ENCODE measurements at regions not wholly inside any gene's neighbourhood (a gene's known extent, or its start where the extent isn't known, plus 50 kb on each side); places are given as distances from the start of the nearest gene placed in this dataset.

- Mint-ChIP-seq H3K27ac (ENCODE audit: unreplicated experiment) (no peak overlapping the region), H3K4me3 (no peak overlapping the region)
Measured at GRCh38 chr7:84336766-84337165, 142.2 kb upstream of the SEMA3A start.

DNA sequence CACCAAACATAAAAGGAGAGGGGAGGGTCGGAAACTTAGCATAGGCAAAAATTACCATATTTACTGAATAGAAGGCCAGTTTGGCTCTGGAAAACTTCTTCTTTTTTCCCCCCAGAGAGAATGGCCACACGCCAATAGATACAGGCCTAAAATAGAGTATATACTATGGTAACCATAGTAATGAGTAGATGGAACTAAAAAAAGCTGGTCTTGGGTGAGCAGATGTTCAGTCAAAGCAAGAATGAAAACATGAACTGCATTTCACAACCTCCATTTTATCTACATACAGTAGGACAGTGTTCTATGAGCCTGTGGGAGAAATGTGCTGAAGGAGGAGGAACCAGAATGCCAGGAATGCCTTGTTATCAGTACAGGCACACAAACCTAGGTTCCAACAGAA lies 141.7 kb upstream of the SEMA3A start:
- H3K36me3 Mint-ChIP-seq (ENCODE audit: low read depth) = no peaks in the 10 kb centered on the region
- H3K27me3 Mint-ChIP-seq (ENCODE audit: low read depth) = no peaks in the 10 kb centered on the region
- no peak for TF ChIP-seq CTCF (conservative IDR thresholded peaks at IDR 0.05)
- DNase-seq (ENCODE audit: low read depth, low spot score) = no peak
- H3K4me3 Mint-ChIP-seq = no peak overlapping the region
- H3K27ac Mint-ChIP-seq (ENCODE audit: unreplicated experiment) = no peak overlapping the region
- H3K4me1 Mint-ChIP-seq = peaks cover 10% of the 10 kb centered on the region
- H3K9me3 Mint-ChIP-seq = no peaks in the 10 kb centered on the region

More at GRCh38 chr7:84336766-84337165, 142.2 kb upstream of the SEMA3A start:
- DNase-seq (ENCODE audit: low read depth, low spot score) = no peak
- Mint-ChIP-seq H3K9me3 (no peaks in the 10 kb centered on the region), H3K4me1 (peaks cover 7% of the 10 kb centered on the region), H3K36me3 (ENCODE audit: low read depth) (no peaks in the 10 kb centered on the region), H3K27me3 (ENCODE audit: low read depth) (no peaks in the 10 kb centered on the region)
- no peak for TF ChIP-seq CTCF (conservative IDR thresholded peaks at IDR 0.05)

- no peak overlapping the region for H3K4me3 Mint-ChIP-seq
- no peaks in the 10 kb centered on the region for H3K9me3 Mint-ChIP-seq
- DNase-seq (ENCODE audit: low read depth, low spot score) = no peak
- no peaks in the 10 kb centered on the region for H3K36me3 Mint-ChIP-seq (ENCODE audit: low read depth)
- no peak overlapping the region for H3K27ac Mint-ChIP-seq (ENCODE audit: unreplicated experiment)
- TF ChIP-seq CTCF (conservative IDR thresholded peaks at IDR 0.05) = no peak
- H3K27me3 Mint-ChIP-seq (ENCODE audit: low read depth) = no peaks in the 10 kb centered on the region
- H3K4me1 Mint-ChIP-seq = peaks cover 10% of the 10 kb centered on the region
Measured at GRCh38 chr7:84331616-84332015, 137.0 kb upstream of the SEMA3A start.

- TF ChIP-seq CTCF (conservative IDR thresholded peaks at IDR 0.05) = no peak
- Mint-ChIP-seq H3K36me3 (ENCODE audit: low read depth) (no peaks in the 10 kb centered on the region), H3K27ac (ENCODE audit: unreplicated experiment) (no peak overlapping the region), H3K4me1 (peaks cover 3% of the 10 kb centered on the region), H3K9me3 (no peaks in the 10 kb centered on the region), H3K27me3 (ENCODE audit: low read depth) (no peaks in the 10 kb centered on the region), H3K4me3 (no peak overlapping the region)
- no peak for DNase-seq (ENCODE audit: low read depth, low spot score)
Measured at GRCh38 chr7:84328571-84328970, 134.0 kb upstream of the SEMA3A start.

DNA sequence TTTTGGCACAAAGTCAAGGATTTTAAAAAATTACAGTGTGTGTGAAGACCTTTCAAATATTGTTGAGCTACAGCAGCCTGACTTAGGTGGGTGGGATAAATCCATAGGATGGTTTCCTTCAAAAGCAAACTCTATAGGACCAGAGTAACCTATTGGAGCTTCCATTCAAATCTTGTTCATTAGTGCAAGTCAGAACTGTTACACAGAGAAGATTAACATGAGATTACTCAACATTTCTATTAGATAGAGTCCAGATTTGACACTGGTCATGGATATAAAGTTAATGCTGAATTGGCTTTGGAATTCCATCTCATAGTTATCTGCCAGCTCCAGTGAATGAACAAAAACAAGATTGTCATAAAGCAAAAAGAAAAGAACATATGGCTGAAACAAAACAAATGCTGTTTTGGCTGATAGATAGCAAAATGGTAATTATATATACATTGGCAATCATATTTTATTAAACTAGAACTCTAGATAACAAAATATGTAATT lies 129.6 kb upstream of the SEMA3A start:
- Mint-ChIP-seq H3K4me1 (no peaks in the 10 kb centered on the region), H3K36me3 (ENCODE audit: low read depth) (no peaks in the 10 kb centered on the region), H3K9me3 (no peaks in the 10 kb centered on the region), H3K27me3 (ENCODE audit: low read depth) (no peaks in the 10 kb centered on the region), H3K27ac (ENCODE audit: unreplicated experiment) (no peak overlapping the region), H3K4me3 (no peak overlapping the region)
- no peak for DNase-seq (ENCODE audit: low read depth, low spot score)
- no peak for TF ChIP-seq CTCF (conservative IDR thresholded peaks at IDR 0.05)

DNA sequence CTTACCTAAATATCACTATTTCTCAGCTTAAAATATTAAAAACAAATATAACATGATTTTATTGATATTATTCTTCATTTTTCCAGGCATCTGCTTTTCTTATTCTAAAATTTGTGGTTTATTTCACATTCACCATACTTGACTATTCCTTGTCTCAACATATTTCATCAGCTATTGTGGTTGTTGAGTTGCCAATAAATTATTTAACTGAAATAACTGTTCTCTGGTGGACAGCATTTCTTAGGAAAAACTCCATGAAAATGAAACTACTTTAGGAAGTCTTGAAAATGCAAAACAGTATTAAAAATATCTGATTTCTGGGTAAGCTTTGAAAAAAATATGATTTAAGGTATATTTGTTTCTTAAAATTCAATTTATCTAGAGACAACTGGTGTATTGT lies 122.9 kb upstream of the SEMA3A start:
- Mint-ChIP-seq H3K27ac (ENCODE audit: unreplicated experiment) (no peak overlapping the region), H3K9me3 (no peaks in the 10 kb centered on the region), H3K4me1 (no peaks in the 10 kb centered on the region), H3K4me3 (no peak overlapping the region), H3K36me3 (ENCODE audit: low read depth) (no peaks in the 10 kb centered on the region), H3K27me3 (ENCODE audit: low read depth) (no peaks in the 10 kb centered on the region)
- no peak for TF ChIP-seq CTCF (conservative IDR thresholded peaks at IDR 0.05)
- no peak for DNase-seq (ENCODE audit: low read depth, low spot score)
